ENCODE measurements at regions not wholly inside any gene's neighbourhood (a gene's known extent, or its start where the extent isn't known, plus 50 kb on each side); places are given as distances from the start of the nearest gene placed in this dataset.

DNA sequence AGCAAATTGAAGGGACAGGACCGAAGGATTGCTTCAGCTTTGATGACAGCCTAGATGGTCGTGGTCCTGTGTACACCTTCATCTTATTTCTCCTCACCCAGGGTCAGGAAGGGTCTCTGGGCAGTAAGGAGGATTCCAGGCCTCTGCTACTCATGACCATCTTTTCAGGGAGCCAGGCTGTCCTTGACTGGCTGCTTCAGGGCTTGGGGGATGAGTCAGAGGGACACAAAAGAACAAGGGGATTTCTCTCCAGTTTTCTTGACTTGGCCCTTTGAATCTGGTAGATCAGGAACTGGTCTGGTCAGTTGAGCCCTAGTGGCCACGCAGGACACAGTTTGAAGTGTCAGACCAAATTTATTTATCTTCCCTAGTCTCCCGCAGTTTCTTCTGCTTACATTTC is 402.1 kb upstream of the CHD6 start:
- H3K4me1 Mint-ChIP-seq = no peaks in the 10 kb centered on the region
- no peak for DNase-seq
- H3K4me3 Mint-ChIP-seq = no peak overlapping the region
- CTCF ChIA-PET = no interaction called here
- peaks cover 2% of the 10 kb centered on the region for H3K9me3 Mint-ChIP-seq
- no peak overlapping the region for H3K27ac Mint-ChIP-seq
- H3K36me3 Mint-ChIP-seq = no peaks in the 10 kb centered on the region
- no peaks in the 10 kb centered on the region for H3K27me3 Mint-ChIP-seq

DNA sequence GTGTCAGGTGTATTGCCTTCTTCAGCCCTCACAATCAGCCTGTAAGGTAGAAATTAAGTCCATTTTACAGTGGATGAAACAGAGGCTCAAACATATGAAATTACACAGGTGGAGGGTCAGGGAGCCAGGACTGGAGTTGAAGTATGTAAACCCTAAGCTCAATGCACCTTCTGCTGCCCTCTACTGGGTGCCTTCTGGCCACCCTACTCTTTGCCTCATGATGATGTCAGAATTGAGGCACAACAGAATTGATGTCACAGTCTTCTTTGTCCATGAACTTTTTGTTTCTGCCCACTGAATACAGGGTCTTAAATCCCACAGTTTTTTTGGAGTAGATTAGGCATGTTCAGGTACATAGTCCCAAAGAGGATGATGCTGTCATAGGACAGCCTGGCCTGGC is 400.8 kb upstream of the CHD6 start:
- Mint-ChIP-seq H3K27me3 (no peaks in the 10 kb centered on the region), H3K36me3 (no peaks in the 10 kb centered on the region), H3K27ac (no peak overlapping the region), H3K4me1 (no peaks in the 10 kb centered on the region), H3K4me3 (no peak overlapping the region), H3K9me3 (peaks cover 2% of the 10 kb centered on the region)
- CTCF ChIA-PET = no interaction called here
- no peak for DNase-seq

DNA sequence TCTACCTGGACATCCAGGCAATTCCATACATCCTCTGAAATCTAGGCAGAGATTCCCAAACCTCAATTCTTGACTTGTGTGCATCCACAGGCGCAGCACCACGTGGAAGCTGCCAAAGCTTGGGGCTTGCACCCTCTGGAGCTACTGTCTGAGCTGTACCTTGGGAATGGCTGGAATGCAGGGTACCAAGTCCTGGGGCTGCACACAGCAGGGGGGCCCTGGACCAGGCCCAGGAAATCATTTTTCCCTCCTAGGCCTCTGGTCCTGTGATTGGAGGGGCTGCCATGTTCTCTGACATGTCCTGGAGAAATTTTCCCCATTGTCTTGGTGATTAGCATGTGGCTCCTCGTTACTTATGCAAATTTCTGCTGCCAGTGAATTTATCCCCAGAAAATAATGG is 391.9 kb upstream of the CHD6 start:
- no peaks in the 10 kb centered on the region for H3K4me1 Mint-ChIP-seq
- CTCF ChIA-PET = no interaction called here
- no peak overlapping the region for H3K27ac Mint-ChIP-seq
- DNase-seq = no peak
- no peaks in the 10 kb centered on the region for H3K27me3 Mint-ChIP-seq
- H3K36me3 Mint-ChIP-seq = no peaks in the 10 kb centered on the region
- H3K4me3 Mint-ChIP-seq = no peak overlapping the region
- peaks cover 13% of the 10 kb centered on the region for H3K9me3 Mint-ChIP-seq

DNA sequence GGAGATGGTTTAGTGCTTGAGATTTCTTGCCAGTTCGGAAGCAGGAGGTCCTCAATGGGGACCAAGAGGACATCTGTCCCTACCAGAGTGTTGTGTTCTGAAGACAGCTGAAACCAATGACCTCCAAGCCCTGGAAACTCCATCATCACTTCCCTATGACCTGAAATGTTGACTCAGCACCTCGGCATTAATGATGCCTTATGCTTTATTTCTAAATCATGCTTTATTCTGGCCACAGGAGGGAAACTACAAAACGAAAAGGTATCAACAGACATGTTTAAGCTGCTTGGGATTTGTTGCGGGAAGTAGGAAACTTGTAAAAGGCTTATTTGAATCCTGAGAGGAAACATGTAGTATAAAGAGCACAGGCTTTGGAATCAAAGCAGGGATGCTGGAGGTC is 389.1 kb upstream of the CHD6 start:
- H3K4me1 Mint-ChIP-seq = no peaks in the 10 kb centered on the region
- H3K27ac Mint-ChIP-seq = no peak overlapping the region
- H3K9me3 Mint-ChIP-seq = peaks cover 11% of the 10 kb centered on the region
- DNase-seq = no peak
- H3K4me3 Mint-ChIP-seq = no peak overlapping the region
- CTCF ChIA-PET = no interaction called here
- no peaks in the 10 kb centered on the region for H3K27me3 Mint-ChIP-seq
- H3K36me3 Mint-ChIP-seq = no peaks in the 10 kb centered on the region

DNA sequence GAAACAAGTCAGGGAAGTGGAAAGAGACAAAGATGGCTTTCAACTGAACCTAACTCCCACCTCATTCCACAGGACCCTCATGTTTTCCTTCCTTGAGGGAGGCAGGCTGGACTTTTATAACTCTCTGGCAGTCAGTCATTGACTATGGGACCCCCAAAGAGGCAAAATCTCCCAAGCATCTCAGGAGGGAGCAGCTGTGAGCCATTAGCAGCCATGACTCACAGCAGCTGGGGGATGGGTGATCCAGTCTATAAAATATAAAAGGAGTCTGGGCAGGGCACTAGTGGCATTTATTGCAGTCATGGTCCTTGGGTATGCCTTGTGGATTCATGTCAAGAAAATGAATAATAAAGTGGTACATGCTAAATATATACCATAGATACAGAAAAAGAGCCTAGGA is 387.0 kb upstream of the CHD6 start:
- DNase-seq = no peak

DNA sequence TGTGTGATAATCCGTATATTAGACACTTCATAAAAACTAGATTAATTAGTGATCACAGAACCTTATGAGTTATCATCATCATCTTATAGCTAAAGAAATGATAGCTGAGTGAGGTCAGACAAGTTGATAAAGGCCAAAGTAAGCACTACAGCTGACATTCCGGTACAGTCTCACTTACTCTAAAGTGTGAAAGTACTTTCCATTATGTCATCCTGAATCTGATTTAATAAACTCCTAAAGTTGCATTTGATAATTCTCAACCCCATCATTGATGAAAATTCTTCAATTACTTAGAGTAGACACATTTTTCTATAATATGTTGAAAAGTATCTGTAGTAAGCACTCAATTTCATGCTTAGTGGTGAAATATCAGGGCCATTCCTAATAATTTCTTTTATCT is 385.2 kb upstream of the CHD6 start:
- no peak overlapping the region for H3K27ac Mint-ChIP-seq
- no peak overlapping the region for H3K4me3 Mint-ChIP-seq
- no peaks in the 10 kb centered on the region for H3K27me3 Mint-ChIP-seq
- DNase-seq = no peak
- CTCF ChIA-PET = no interaction called here
- H3K9me3 Mint-ChIP-seq = peaks cover 10% of the 10 kb centered on the region
- no peaks in the 10 kb centered on the region for H3K4me1 Mint-ChIP-seq
- no peaks in the 10 kb centered on the region for H3K36me3 Mint-ChIP-seq

More for the DNA sequence above, 387.0 kb upstream of the CHD6 start:
- no peak overlapping the region for H3K27ac Mint-ChIP-seq
- H3K4me1 Mint-ChIP-seq = no peaks in the 10 kb centered on the region
- H3K9me3 Mint-ChIP-seq = peaks cover 8% of the 10 kb centered on the region
- no peaks in the 10 kb centered on the region for H3K36me3 Mint-ChIP-seq
- CTCF ChIA-PET = no interaction called here
- H3K4me3 Mint-ChIP-seq = no peak overlapping the region
- no peaks in the 10 kb centered on the region for H3K27me3 Mint-ChIP-seq

DNA sequence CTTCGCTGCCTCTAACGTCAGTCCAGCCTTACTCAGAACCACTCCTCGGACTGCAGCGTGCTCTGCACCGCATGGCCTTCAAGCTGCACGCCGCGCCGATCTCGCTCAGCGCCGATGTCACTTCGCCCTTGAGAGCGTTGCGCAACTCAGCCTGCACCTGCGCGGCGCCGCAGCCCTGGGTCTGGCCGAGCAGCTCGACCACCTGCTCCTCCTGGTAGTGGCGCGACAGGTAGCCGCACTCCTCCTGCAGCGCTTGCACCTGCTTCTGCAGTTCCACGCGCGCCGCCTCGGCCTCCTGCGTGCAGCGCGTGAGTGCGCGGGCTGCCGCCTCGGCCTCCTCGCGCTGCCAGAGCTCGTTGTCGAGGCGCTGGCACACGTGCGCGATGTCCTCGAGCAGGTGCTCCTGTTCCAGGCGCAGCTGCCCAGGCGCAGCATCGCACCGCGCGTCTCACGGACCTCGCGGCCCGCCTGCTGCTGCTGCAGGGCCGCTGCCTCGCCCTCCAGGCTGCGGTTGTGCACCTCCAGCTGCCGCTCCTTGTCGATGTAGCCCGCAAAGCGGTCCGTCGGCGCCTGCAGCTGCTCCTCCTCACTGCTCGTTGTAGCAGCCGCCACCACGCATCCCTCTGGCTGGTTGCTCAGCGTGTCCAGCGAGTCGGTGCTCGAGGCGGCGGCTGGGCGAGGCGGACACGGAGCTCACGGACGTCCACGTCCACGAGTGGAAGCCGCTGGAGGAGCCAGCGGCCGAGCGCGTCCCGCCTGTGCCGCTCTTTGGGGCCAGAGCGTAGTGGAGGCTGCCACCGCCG is 380.6 kb upstream of the CHD6 start:
- Mint-ChIP-seq H3K4me1 (no peaks in the 10 kb centered on the region), H3K4me3 (no peak overlapping the region), H3K9me3 (peaks cover 13% of the 10 kb centered on the region), H3K36me3 (no peaks in the 10 kb centered on the region), H3K27ac (no peak overlapping the region), H3K27me3 (no peaks in the 10 kb centered on the region)
- DNase-seq = no peak
- CTCF ChIA-PET = no interaction called here

DNA sequence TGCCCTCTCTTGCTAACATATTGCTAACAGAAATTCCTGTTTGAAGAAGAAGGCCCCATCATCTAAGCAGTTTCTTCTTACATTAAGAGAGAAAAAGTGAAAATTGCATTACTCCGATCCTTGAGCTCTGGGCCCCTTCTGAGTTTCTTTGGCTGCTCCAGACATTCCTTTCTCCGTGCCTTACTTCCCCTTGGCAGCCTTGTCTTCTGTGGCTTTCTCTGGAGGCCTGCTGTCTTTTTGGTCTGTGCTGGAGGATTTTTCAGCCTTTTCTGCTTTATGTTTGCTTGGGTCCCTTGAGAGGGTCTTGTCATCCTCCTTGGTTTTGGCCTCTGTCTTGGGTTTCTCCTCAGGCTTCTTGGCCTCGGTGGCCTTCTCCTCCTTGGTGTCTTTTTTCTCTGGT is 378.8 kb upstream of the CHD6 start:
- Mint-ChIP-seq H3K27ac (no peak overlapping the region), H3K9me3 (peaks cover 13% of the 10 kb centered on the region), H3K4me1 (no peaks in the 10 kb centered on the region), H3K27me3 (no peaks in the 10 kb centered on the region), H3K36me3 (no peaks in the 10 kb centered on the region), H3K4me3 (no peak overlapping the region)
- CTCF ChIA-PET = no interaction called here
- DNase-seq = no peak

DNA sequence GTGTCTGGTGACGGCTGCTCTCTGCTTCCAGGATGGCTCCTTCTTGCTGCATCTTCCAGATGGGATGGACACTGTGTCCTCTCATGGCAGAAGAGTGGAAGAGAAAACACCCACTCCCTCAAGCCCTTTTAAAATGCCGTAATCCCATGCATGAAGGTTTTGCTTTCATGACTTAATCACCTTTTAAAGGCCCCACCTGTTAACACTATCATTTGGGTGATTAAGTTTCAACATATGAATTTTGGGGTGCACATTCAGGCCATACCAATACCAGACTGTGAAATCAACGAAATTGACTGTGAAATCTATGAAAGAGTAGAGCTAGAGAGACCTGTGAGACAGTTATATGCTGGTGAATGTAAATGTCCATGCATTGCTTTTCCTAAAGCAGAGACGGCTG is 374.3 kb upstream of the CHD6 start:
- Mint-ChIP-seq H3K36me3 (no peaks in the 10 kb centered on the region), H3K27ac (no peak overlapping the region), H3K4me3 (no peak overlapping the region), H3K27me3 (no peaks in the 10 kb centered on the region), H3K9me3 (no peaks in the 10 kb centered on the region), H3K4me1 (no peaks in the 10 kb centered on the region)
- CTCF ChIA-PET = no interaction called here
- no peak for DNase-seq

DNA sequence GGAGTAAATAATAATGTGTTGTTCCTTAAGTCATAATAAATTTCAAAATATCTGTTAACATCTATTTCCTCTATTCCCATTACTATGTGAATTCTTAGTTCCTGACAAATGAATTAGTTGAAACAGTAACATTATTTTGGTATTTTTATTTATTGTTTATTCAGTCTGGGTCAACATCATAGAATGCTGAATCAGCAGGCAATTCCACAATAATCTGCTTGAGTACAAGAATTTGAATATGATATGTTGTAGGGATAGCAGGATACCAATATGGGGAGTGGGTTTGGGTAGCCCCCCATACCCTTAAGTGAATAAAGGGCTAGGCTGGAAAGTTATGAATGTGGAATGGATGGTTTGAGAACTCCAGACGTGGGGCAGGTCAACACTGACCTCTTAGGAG is 373.2 kb upstream of the CHD6 start:
- CTCF ChIA-PET = no interaction called here
- no peak overlapping the region for H3K27ac Mint-ChIP-seq
- H3K4me3 Mint-ChIP-seq = no peak overlapping the region
- H3K36me3 Mint-ChIP-seq = no peaks in the 10 kb centered on the region
- no peaks in the 10 kb centered on the region for H3K27me3 Mint-ChIP-seq
- DNase-seq = no peak
- no peaks in the 10 kb centered on the region for H3K4me1 Mint-ChIP-seq
- no peaks in the 10 kb centered on the region for H3K9me3 Mint-ChIP-seq

DNA sequence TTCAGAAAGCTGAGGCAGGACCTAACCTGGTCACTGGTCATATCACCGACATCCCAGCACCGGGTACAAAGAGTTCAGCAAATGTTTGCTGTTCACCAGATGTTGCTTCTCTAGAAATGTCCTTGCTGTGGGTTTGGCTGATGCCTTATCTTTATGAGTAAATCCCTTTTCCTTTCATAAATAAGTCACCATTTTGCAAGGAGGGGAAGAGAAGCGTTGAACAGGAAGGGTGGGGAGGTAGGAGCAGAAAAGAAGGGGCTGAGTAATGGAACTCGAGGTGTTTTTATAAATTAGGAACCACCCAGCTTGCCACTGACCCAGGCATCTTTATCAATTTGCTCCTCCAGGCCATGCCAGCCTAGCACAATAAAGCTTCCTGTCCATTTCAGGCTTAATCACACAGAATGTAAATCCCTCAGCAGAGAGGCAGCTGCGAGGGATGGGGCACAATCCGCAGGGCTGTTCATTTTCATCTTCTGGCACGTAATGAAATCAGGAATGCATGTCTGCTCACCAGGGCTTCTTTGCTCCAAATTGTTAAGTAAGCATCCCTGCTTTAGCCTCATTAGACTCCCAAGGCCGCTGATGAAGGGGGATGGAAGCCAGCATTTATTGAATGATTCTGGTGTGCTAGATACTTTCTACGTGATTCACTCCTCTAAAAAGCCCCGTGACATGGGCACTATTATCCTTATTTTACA is 371.9 kb upstream of the CHD6 start:
- H3K4me1 Mint-ChIP-seq = no peaks in the 10 kb centered on the region
- no peak overlapping the region for H3K27ac Mint-ChIP-seq
- CTCF ChIA-PET = no interaction called here
- H3K9me3 Mint-ChIP-seq = no peaks in the 10 kb centered on the region
- no peak for DNase-seq
- H3K4me3 Mint-ChIP-seq = no peak overlapping the region
- no peaks in the 10 kb centered on the region for H3K36me3 Mint-ChIP-seq
- no peaks in the 10 kb centered on the region for H3K27me3 Mint-ChIP-seq

DNA sequence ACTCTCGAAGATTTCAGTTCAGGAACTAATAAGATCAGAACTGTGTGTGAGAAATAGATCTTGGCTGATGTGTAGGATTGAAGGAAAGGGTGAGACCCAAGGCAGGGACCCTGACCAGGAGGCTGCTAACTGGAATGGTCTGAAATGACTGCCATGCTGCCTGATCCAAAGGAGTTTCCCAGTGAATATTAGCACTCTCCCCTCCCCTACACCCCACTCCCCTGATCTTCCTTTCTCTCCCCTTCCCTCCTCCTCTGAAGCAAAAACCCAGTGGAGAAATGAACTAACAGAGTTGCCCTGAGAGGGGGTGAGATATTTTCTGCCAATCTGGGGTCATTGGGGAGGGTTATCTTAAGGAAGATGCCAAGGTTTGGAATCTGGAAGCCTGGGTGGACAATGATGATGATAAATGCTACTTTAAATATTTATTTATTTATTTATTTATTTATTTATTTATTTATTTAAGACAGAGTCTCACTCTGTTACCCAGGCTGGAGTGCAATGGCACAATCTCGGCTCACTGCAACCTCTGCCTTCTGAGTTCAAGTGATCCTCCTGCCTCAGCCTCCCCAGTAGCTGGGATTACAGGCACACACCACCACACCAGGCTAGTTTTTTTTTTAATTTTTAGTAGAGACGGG is 371.0 kb upstream of the CHD6 start:
- no peak overlapping the region for H3K27ac Mint-ChIP-seq
- CTCF ChIA-PET = no interaction called here
- no peaks in the 10 kb centered on the region for H3K4me1 Mint-ChIP-seq
- H3K27me3 Mint-ChIP-seq = no peaks in the 10 kb centered on the region
- no peak for DNase-seq
- no peak overlapping the region for H3K4me3 Mint-ChIP-seq
- no peaks in the 10 kb centered on the region for H3K36me3 Mint-ChIP-seq
- H3K9me3 Mint-ChIP-seq = peaks cover 5% of the 10 kb centered on the region

DNA sequence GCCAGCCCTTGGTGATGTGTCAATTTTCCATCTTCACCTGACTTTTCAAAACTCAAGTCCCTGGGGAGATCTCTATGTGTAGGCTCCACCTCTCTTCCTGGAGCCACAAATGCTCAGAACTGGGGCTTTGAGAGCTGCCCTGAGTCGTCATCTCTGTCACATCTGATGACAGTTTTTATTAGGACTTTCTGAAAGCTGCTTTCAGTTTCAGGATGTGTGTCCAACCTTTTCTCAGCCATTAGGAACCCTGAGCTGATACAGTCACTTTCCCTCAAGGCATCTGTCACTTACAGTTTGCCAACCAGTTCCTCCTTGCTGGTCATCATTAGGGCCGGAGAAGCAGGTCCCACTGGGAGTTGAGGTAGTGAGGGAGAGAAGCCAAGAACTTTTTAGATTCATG is 365.9 kb upstream of the CHD6 start:
- Mint-ChIP-seq H3K9me3 (peaks cover 5% of the 10 kb centered on the region), H3K27me3 (no peaks in the 10 kb centered on the region), H3K4me3 (no peak overlapping the region), H3K27ac (no peak overlapping the region), H3K4me1 (no peaks in the 10 kb centered on the region), H3K36me3 (no peaks in the 10 kb centered on the region)
- CTCF ChIA-PET = no interaction called here
- DNase-seq = no peak

DNA sequence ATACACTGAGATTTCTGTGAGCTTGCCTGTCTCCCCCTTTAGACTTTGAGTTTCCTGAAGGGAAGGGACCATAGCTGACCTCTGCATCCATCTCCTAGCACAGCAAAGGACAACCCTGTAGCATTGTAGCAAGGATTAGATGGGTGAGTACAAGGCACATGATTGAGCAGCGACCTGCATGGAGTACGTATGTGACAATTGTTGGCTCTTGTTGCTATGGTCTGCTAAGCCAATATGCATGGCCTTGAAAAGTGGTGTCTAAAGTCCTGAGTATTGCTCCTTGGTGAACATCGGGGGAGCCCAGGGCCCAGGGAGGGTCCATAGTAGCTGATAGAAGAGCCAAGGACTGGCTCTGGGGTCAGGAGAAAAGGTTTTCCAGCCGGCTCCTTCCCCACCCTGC is 365.0 kb upstream of the CHD6 start:
- CTCF ChIA-PET = no interaction called here
- no peak overlapping the region for H3K27ac Mint-ChIP-seq
- no peaks in the 10 kb centered on the region for H3K27me3 Mint-ChIP-seq
- DNase-seq = no peak
- H3K36me3 Mint-ChIP-seq = no peaks in the 10 kb centered on the region
- H3K4me1 Mint-ChIP-seq = no peaks in the 10 kb centered on the region
- H3K9me3 Mint-ChIP-seq = peaks cover 5% of the 10 kb centered on the region
- no peak overlapping the region for H3K4me3 Mint-ChIP-seq

DNA sequence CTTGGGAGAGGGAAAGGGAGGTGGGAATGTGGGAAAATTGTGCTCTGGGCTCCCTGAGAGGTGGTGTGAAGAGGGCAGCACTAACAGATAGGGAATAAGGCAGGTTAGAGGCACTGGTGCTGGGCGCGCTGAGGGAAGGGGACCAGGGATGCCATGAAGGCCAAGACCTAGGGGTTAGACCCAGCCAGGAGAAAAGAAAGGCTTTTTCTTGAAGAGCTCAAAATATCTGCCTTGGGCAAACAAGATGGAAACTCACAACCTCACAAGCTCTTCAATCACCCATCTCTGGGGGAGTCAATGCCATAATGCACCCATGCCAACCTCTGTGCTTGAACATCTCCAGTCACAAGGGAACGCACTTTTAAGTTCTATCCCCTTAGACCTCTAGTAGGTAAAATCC is 363.6 kb upstream of the CHD6 start:
- H3K27ac Mint-ChIP-seq = no peak overlapping the region
- H3K36me3 Mint-ChIP-seq = no peaks in the 10 kb centered on the region
- peaks cover 5% of the 10 kb centered on the region for H3K9me3 Mint-ChIP-seq
- H3K4me3 Mint-ChIP-seq = no peak overlapping the region
- CTCF ChIA-PET = no interaction called here
- no peak for DNase-seq
- no peaks in the 10 kb centered on the region for H3K27me3 Mint-ChIP-seq
- H3K4me1 Mint-ChIP-seq = no peaks in the 10 kb centered on the region
